Right renal cortex interstitium (tissue), 3 donors: ENCODE measurements at regions not wholly inside any gene's neighbourhood (a gene's known extent, or its start where the extent isn't known, plus 50 kb on each side); places are given as distances from the start of the nearest gene placed in this dataset.
A peak's percentile ranks its signal among the peaks of the same experiment; 100 is the strongest.

Experiments used
- DNase-seq, 3 donors: peaks; one replicate each; pipeline ENCODE4 v3.0.0-alpha.2; 2013; ENCODE audit warnings: low read depth in 3 of 3, low spot score in 2 of 3

DNA sequence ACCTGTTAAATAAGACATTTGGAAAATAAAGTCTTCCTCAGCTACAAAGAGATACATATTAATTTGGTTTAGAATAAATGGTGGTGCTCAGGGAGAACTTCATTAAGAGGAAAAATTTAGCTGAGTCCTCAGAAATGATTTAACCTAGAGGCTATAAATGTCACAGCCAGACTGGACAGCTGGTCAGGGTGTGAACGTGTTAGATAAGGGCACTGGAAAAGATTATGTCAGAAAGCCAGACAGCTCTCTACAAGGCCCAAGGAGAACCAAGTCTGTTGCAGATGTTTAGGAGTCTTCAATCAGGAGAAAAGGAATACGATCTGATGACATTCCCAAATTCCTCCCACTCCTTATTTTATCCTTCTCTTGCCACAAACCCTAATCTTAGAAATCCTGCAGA, 265.2 kb downstream of the MAT2B start:
- no peak for DNase-seq

DNA sequence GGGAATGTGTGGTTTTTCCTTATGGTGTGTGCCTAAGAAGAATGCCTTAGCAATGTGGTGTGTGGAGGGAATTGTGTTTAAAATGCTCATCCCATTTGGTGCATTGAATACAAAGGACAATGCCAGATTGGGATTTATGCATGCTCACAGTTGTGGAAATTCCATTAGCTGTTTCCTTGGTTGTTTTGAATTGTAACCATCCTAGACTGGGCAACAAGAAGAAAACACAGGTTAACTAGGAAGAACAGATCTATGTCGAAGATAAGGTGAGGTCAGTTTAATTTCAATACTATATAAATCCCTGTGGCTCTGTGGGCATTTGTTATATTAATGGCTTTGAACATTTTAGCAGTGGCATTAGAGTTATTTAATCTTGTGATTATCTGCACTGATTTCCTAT, 266.8 kb downstream of the MAT2B start:
- no peak for DNase-seq

DNA sequence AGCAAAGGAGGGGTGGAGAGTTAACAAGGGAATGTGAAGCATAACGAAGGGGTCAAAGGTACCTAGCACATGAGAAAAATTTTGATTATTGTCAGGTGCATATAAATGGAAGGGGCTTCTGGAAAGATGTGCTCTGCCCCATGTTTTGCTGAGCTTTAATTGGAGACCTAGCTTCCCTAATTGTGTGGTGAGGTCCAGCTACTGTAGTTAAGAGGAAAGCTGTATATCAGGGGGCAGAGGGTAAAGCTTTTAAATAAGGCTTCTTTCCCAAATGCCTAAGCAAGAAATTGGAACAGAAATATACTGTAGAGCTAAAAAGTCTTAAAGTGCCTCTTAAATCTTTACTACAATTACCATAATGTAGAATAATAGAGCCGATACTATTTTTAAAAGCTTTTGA, 267.2 kb downstream of the MAT2B start:
- no peak for DNase-seq

DNA sequence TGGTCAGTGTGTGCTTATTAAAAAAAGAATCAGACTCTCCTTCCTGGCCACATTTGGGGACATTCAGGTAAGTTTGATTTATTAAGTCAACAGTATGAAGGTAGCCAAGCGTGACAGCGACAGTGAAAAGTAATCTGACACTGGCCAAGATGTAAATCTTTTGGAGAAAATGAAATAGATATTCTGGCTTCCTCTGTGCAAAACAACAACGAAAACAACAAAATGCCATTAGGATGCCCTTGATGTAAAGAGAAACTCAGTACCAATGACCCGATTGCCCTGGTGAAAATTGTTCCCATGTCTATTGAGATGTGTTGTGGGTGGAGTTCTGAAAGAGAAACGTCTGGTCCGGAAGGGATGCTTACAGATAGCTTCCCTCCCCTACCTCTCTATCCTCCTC, 267.8 kb downstream of the MAT2B start:
- peak; percentile 29 to 43 (median 36) for DNase-seq

DNA sequence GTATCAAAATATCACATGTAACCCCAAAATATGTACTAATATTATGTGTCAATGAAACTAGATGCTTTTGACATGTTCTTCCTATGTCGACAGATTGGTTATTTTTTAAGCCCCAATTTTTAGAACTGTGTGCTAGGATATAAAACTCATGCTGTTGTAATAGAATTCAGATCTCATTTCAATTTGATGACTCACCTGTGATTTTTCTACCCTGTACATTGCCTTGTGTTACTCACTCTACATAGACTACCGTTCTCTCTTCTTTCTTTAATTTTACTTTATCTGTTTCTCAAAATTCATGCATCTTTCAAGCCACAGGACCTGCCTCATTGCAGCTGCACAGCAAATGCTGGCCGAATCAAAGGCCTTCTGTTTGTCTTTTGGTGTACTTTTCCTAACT, 284.5 kb downstream of the MAT2B start:
- no peak for DNase-seq

DNA sequence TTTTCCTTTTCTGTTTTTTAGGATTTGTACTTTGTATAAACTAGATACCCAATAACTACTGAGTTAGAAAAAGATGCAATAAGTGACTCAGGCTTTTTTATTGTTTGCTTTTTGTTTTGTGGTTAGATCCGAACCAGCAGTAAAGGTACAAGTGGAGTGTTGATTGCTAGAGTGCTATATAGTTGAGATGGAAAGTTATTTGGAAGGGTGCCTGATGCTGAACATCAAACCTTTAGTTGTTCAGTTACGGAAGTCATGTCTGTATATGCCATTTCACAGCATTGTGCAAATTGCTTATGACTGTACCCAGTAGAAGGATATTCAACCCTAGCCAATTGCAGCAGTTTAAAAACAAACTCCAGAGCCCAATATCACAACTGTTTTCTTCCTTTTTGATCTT, 285.1 kb downstream of the MAT2B start:
- no peak for DNase-seq

DNA sequence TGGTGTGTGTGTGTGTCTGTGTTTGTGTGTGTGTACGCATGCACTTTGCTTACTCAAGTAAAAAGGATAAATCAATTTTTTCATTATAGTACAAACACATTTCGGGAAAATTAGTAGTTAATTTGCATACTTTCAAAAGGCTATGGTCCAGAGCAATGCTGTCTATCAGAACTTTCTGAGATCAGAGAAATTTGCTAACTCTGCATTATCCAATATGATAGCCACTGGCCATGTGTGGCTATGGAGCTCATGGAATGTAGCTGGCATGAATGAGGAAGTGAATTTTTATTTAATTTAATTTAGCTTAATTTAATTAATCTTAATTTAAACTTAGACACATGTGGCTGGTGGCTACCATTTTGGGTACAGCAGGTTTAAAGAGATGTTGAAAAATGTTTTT, 289.6 kb downstream of the MAT2B start:
- DNase-seq = no peak

DNA sequence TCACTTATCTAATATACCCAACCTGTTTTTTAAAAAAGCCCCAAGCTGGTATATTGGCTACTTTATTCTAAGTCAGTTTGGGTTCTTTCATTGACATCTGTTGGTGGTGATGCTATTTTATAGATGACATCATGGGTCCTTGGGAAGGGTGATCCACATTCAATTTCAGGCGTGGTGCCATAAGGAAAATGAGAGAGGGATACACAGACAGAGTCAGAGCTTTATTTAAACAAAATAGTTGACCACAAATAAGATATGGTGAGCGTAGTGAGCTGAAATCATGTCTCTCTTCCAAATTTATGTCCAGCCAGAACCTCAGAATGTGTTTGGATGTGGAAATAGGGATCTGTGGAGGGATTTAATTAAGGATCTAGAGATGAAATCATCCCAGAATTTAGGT, 302.4 kb downstream of the MAT2B start:
- DNase-seq = no peak

DNA sequence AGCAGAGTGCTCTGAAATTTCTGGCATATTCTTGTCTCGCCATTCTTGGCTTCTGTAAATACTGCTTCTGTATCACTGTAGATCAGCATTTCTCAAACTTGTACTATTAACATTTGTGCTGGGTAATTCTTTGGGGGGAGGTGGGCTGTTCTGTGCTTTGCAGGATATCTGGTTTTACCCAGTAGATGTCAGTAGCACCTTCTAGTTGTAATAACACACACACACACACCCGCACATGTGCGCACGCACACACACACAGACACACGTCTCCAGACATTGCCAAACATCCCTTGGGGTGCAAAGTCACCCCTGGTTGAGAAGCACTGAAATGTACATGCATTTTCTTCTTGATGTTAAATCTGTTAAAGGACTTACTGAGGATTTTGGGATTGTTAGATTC, 304.1 kb downstream of the MAT2B start:
- DNase-seq = no peak

DNA sequence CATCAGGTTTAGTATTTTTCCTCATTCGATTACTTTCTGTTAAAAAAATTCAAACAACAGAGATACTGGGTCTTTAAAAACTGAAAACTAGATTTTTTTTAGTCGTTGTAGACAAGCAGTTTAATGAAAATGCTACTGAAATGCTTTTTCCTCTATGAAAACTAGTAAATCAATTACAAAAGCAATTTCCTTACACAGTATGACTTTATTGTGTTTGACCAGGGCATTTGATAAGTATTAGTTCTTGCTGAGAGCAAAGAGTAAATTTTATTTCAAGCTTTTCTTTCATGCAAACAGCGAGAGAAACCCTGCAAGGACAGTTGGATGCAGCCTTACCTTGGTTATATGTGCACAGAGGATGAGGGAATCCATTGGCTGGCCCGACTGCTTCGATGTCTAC, 308.5 kb downstream of the MAT2B start:
- DNase-seq = no peak

DNA sequence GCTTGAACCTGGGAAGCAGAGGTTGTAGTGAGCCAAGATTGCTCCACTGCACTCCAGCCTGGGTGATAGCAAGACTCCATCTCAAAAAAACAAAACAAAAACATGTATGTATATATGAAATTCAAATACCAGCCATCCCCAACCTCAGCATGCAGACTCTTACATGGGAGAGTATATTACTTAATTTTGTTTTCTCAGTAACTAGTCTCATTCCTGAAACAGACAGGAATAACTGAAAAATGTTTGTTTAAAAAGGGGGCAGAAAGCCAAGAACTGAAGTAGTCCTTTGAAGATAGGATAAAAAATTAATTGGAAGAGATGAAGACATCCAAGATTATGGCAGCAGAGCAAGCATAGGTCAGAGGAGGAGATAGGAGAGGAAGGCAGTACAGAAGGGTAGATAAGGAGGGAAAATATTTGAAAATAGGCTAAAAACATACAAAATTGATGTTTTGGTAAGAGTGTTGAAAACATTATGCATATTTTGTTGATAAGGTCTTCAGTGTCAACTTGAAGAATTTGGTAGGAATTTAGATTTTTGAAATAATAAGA, 309.9 kb downstream of the MAT2B start:
- no peak for DNase-seq

DNA sequence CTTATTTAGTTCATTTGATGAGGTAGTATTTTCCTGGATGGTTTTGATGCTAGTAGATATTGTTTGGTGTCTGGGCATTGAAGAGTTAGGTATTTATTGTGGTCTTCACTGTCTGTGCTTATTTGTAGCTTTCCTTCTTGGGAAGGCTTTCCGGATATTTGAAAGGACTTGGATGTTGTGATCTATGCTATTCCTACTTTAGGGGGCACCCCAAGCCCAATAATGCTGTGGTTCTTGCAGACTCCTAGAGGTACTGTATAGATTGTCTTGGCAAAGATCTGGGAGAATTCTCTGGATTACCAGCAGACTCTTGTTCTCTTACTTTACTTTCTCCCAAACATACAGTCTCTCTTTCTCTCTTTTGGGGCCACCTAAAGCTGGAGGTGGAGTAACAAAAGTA, 315.7 kb downstream of the MAT2B start:
- DNase-seq = no peak

DNA sequence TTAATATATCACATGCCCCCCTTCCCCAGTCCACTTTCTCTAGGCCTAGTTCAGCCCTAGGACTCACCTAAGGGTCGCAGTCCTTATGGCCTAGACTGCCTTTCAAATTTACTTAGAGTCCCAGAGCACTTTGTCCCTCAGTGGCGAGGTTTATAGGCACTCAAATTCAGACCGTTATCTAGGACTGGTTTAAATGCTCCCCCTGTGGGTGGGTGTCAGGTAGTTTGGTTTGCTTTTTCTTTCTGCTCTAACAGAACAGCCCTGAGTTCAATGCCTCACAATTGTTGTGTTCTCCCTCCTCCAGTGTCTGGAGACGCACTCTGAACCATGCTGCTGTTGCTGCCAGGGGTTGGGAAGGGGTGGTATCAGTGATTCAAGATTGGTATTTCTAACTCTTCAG, 317.1 kb downstream of the MAT2B start:
- no peak for DNase-seq

DNA sequence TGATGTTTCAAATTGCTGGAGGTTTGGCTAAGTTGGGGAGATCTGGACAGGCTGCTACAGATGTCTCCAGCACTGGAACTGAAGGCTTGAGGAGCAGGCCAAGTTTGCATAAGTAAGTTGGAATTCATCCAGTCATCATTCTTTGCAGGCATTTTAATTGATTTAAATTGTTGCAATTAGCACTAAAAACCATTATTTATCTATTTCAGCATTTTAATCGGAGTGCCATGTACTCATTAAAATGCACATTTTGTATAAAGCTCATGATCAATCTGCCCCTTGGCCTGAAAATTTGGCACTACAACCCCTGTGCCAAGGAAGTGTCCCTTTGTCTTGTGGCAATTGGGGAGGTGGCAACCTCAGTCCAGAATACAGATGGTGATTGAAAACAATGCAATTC, 320.2 kb downstream of the MAT2B start:
- no peak for DNase-seq

DNA sequence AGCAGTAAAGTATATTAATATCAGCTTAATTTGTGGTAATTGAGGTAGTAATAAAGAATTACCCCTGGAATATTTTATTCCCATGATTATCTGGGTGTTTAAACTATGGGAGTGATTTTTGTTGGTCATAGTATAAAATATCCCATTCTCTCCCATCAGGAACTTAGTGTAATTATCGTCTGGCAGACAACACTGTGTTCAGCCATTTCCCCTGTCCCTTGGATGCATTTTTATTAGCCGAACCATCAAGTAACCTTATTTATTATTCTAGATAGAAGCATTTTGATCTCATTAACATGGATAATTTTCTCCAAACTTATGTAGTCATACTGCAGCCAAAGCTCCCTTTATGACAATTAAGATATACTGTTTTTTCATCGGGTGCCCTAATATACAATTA, 320.8 kb downstream of the MAT2B start:
- DNase-seq = no peak

DNA sequence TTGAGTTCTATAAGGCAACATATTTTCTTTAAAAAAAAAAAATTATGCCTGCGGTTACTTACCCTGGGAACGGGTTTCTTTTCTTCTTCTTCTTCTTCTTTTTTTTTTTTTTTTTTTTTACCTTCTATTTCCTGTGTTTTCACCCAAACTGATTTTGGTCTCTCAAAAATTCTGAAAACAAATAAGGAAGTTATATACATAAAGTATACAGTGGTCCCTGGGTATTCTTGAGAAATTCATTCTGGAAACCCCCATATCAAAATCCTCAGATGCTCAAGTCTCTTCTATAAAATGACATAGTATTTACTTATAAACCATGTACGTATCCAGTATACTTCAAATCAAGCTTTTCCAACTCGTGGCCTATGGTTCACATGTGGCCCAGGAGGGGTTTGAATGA, 326.7 kb downstream of the MAT2B start:
- DNase-seq = no peak

DNA sequence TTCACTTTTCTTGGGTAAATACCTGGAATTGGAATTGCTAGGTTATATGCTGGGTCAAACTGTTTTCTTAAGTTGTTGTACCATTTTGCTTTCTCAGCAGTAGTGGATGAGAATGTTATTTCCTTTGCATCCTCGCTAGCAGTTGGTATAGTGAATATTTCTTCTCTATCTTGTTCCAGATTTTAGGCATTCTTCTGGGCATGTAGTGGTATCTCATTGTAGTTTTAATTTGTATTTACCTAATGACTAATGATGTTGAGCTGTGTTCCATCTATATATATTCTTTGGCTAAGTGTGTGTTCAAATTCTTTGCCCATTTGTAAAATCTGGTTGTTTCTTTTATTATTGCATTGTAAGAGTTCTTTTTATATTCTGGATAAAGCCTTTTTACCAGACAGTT, 333.3 kb downstream of the MAT2B start:
- no peak for DNase-seq

DNA sequence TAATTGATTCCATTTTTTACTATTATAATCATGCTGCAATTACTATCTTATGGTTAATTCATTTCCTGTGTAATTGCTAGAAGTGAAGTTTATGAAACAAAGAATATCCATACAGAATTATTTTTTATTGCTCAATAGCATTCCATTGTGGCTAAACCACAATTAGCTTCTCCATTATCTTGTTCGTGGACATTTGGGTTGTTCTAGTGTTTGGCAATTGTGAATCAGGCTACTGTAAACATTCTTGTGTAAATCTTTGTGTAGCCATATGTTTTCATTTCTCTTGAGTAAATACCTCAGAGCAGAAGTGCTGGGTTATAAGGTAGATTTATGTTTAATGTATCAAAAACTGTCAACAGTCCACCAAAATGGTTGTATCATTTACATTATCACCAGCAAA, 341.1 kb downstream of the MAT2B start:
- DNase-seq = no peak

DNA sequence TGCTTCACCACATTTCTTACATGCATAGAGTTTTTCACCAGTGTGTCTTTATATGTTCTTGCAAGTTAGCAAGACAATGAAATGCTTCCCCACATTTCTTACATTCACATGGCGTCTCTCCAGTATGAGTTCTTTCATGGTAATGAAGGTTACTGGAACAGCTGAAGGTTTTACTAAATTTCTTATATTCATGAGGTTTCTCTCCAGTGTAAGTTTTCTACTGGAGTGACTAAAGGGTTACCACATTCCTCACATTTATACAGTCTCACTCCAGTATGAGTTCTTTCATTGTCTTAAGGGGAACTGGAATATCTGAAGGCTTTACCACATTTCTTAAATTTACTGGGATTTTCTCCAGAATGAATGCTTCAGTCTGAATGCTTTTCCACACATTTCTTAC, 350.3 kb downstream of the MAT2B start:
- DNase-seq = no peak

DNA sequence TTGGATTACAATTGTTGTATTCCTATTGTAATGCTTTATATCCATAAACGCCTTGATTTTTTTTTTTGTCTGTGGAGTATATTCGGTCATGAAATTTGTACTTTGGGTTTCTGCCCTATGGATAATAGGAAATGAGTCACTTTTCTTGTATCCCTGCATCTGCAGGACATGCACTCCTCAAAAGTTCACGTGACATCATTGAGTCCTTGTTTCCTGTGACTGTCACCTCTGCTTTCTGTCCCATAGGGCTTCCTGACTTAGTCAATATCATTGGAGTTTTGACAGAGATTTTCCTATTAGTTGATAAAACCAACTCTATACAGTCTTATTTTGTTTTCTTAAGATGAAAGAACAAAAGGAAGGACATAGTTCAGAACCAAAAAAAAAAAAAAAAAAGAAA, 356.3 kb downstream of the MAT2B start:
- DNase-seq = no peak

DNA sequence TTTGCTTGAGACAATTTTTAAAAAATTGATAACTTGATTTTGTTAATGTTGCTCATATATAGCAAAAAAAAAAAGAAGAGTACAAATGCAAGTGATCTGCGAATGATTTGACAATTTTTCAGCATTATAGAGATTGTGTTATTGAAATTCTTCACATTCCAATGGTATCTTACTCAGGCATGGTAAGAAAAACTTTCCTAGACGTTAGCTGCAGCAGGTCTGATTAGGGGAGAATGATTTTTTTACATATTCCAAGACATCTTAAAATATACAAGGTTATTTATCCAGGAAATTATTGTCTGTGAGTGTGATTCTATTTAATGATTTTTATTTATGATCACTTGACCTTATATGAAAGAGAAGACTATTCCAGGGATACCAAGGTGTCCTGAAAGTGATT, 361.9 kb downstream of the MAT2B start:
- DNase-seq = no peak

DNA sequence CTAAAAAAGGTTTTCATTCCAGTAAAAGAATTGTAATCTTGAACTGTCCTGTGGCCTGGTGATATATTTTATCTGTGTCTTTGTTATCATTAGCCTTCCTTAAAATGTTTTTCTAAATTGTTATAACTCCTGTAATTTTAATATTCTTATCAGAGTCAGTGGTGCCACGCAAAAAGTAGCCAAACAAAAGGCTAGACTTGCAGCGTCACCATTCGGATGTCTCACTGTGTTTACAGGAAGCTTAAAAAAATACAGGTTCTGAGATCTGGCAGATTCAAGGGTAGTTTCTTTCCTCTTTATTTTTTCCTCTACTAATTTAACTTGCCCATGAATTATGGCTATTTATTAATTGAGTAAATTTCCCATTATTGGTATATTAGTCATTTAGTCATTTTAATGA, 362.3 kb downstream of the MAT2B start:
- no peak for DNase-seq

DNA sequence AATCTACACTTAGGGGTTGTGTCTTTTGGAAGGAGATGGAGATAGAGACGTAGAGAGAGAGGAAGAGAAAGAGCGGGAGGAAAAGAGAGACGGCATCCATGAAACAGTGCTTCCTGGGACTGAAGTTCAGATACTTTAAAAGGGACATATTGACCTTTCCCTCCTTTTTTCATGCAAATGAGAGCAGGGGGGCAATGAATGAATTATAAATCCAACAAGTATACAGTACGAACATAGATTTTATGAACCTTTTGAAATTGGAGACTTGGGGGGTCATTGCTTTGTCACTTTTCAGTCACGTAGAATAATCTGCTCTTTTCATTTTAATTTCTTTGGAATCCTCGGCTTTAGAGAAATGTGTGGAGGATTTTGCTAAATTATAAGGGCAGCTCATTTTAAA, 364.2 kb downstream of the MAT2B start:
- no peak for DNase-seq

DNA sequence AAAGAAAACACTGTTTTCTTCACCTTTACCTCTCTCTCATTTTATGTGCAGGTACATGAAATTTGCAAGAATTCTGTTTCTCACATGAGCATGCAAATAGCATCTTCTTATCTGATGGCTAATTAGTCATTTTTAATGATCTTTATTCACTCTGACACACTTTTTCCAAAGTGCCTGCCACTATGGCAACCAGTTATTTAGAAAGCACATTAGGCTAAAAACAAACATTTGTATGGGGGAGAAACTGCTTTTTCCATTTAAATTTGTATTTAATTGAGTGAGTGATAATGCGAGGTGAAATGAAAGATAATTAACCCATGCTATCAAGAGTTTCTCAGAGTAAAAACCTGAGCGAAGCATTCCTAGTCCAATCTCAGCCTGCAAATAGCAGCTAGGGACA, 365.0 kb downstream of the MAT2B start:
- no peak for DNase-seq
